Neuronal stem cell (in vitro differentiated cells): ENCODE measurements at regions not wholly inside any gene's neighbourhood (a gene's known extent, or its start where the extent isn't known, plus 50 kb on each side); places are given as distances from the start of the nearest gene placed in this dataset.

Experiments
- DNase-seq: peaks from one replicate; pipeline ENCODE4 v3.0.0-alpha.2; 2013; ENCODE audit warnings: low spot score
- H2AFZ ChIP-seq: one replicate; pipeline ENCODE4 v1.6.1; 2013; ENCODE audit warnings: mild to moderate bottlenecking, low read length, inconsistent platforms
- H2AK5ac ChIP-seq: 2 replicates; pipeline ENCODE4 v1.6.1; 2013; ENCODE audit warnings: low read depth, mild to moderate bottlenecking, inconsistent platforms, low read length, moderate library complexity, mixed read lengths
- H2BK120ac ChIP-seq: 2 replicates; pipeline ENCODE4 v1.6.1; 2013; ENCODE audit warnings: low read depth, mild to moderate bottlenecking, inconsistent platforms, low read length, moderate library complexity, mixed read lengths
- H2BK12ac ChIP-seq: one replicate; pipeline ENCODE4 v1.6.1; 2013; ENCODE audit warnings: low read length, inconsistent platforms
- H2BK15ac ChIP-seq: 2 replicates; pipeline ENCODE4 v1.6.1; 2013; ENCODE audit warnings: mild to moderate bottlenecking, low read length, inconsistent platforms, mixed read lengths
- H2BK5ac ChIP-seq: one replicate; pipeline ENCODE4 v1.6.1; 2013; ENCODE audit warnings: inconsistent platforms, mild to moderate bottlenecking, low read length, moderate library complexity
- H3K14ac ChIP-seq: one replicate; pipeline ENCODE4 v1.6.1; 2013; ENCODE audit warnings: low read length, inconsistent platforms
- H3K18ac ChIP-seq: 2 replicates; pipeline ENCODE4 v1.6.1; 2013; ENCODE audit warnings: low read length, inconsistent platforms
- H3K23ac ChIP-seq: 2 replicates; pipeline ENCODE4 v1.6.1; 2013; ENCODE audit warnings: low read depth, mild to moderate bottlenecking, mixed read lengths, low read length, inconsistent platforms; ENCODE audit not compliant: poor library complexity
- H3K27ac ChIP-seq: replicated peaks from 3 replicates; pipeline ENCODE4 v1.5.1; 2013; ENCODE audit warnings: low read length, inconsistent platforms
- H3K27me3 ChIP-seq, 3 experiments: 2 replicates each; pipeline ENCODE4 v1.6.1; 2013; ENCODE audit warnings: low read length in 3 of 3, mild to moderate bottlenecking in 2 of 3, inconsistent platforms in 1 of 3, low read depth in 1 of 3, mixed read lengths in 1 of 3, moderate library complexity in 1 of 3; ENCODE audit not compliant: control insufficient read depth in 3 of 3, insufficient read depth in 3 of 3
- H3K36me3 ChIP-seq, 2 donors: replicated peaks in 1 of 2; 2 replicates each; pipeline ENCODE4 v1.6.1; 2013; ENCODE audit warnings: low read length in 2 of 2; ENCODE audit not compliant: control insufficient read depth in 2 of 2, insufficient read depth in 2 of 2
- H3K4ac ChIP-seq: 2 replicates; pipeline ENCODE4 v1.6.1; 2013; ENCODE audit warnings: inconsistent platforms, mild to moderate bottlenecking, low read length, moderate library complexity
- H3K4me1 ChIP-seq, 2 donors: 1 replicate in 1 of 2; 2 replicates in 1 of 2; pipeline ENCODE4 v1.6.1; 2013; ENCODE audit warnings: low read length in 2 of 2, low read depth in 1 of 2; ENCODE audit not compliant: control insufficient read depth in 2 of 2, insufficient read depth in 1 of 2
- H3K4me2 ChIP-seq: one replicate; pipeline ENCODE4 v1.6.1; 2013; ENCODE audit warnings: mild to moderate bottlenecking, low read length, inconsistent platforms; ENCODE audit not compliant: insufficient read depth, poor library complexity, severe bottlenecking
- H3K4me3 ChIP-seq, 2 donors: 2 replicates each; pipeline ENCODE4 v1.5.1; 2013; ENCODE audit warnings: low read length in 2 of 2, mild to moderate bottlenecking in 2 of 2, inconsistent platforms in 1 of 2, moderate library complexity in 1 of 2
- H3K79me1 ChIP-seq: one replicate; pipeline ENCODE4 v1.6.1; 2013; ENCODE audit warnings: low read depth, mild to moderate bottlenecking, inconsistent platforms, low read length, moderate library complexity
- H3K9ac ChIP-seq: one replicate; pipeline ENCODE4 v1.6.1; 2013; ENCODE audit warnings: mild to moderate bottlenecking, low read depth, low read length, inconsistent platforms; ENCODE audit not compliant: poor library complexity
- H3K9me3 ChIP-seq, 2 donors: replicated peaks in 1 of 2; 2 replicates each; pipeline versions ENCODE3 to v1.6.1; 2013; ENCODE audit warnings: low read length in 2 of 2, mild to moderate bottlenecking in 2 of 2, inconsistent platforms in 1 of 2, low read depth in 1 of 2, mixed read lengths in 1 of 2, moderate library complexity in 1 of 2; ENCODE audit not compliant: control insufficient read depth in 2 of 2, insufficient read depth in 1 of 2
- H4K8ac ChIP-seq: one replicate; pipeline ENCODE4 v1.6.1; 2013; ENCODE audit warnings: low read depth, mild to moderate bottlenecking, inconsistent platforms, low read length, moderate library complexity
- H4K91ac ChIP-seq: one replicate; pipeline ENCODE4 v1.6.1; 2013; ENCODE audit warnings: low read length, low read depth, mild to moderate bottlenecking, inconsistent platforms; ENCODE audit not compliant: poor library complexity
- WGBS, 2 donors: extraction: QIAGEN DNeasy Blood & Tissue Kit; methylation state at CpG; one replicate each; pipeline ENCODE4 v1.1.7; 2013; ENCODE audit warnings: missing lambda C conversion rate in 2 of 2, mixed read lengths in 1 of 2; ENCODE audit not compliant: insufficient read length in 2 of 2, insufficient replicate concordance in 1 of 2; ENCODE audit errors: extremely low coverage in 2 of 2; 5-methylcytosine and 5-hydroxymethylcytosine counted together

- Histone ChIP-seq H2BK5ac (no peak overlapping the region), H2BK120ac (no peak overlapping the region), H2BK12ac (no peak overlapping the region), H3K9ac (no peak overlapping the region), H4K91ac (no peak overlapping the region), H3K4me2 (no peak overlapping the region), H2AK5ac (no peak overlapping the region), H3K23ac (no peak overlapping the region), H3K4me3 (no peak overlapping the region), H4K8ac (no peak overlapping the region), H3K36me3 (no peaks in the 10 kb centered on the region), H3K14ac (no peak overlapping the region), H2AFZ (no peak overlapping the region), H3K9me3 (no peaks in the 10 kb centered on the region), H3K27ac (no peak overlapping the region), H3K4ac (no peak overlapping the region), H2BK15ac (no peak overlapping the region), H3K4me1 (no peaks in the 10 kb centered on the region), H3K79me1 (no peaks in the 10 kb centered on the region), H3K27me3 (no peaks in the 10 kb centered on the region), H3K18ac (no peak overlapping the region)
- DNase-seq: no peak
- no CpG with 5 or more reads among the region's 5 CpGs for WGBS, 2 donors
Observed at GRCh38 chr1:78222225-78222959, 176.6 kb downstream of the GIPC2 start.

GRCh38 chr1:78222960-78223358 is 177.2 kb downstream of the GIPC2 start:
- Histone ChIP-seq H3K36me3 (no peaks in the 10 kb centered on the region), H2AFZ (no peak overlapping the region), H4K8ac (no peak overlapping the region), H3K79me1 (no peaks in the 10 kb centered on the region), H3K4ac (no peak overlapping the region), H2AK5ac (no peak overlapping the region), H3K9ac (no peak overlapping the region), H4K91ac (no peak overlapping the region), H3K9me3 (no peaks in the 10 kb centered on the region), H3K23ac (no peak overlapping the region), H2BK12ac (no peak overlapping the region), H2BK120ac (no peak overlapping the region), H2BK5ac (no peak overlapping the region), H2BK15ac (no peak overlapping the region), H3K27me3 (no peaks in the 10 kb centered on the region), H3K18ac (no peak overlapping the region), H3K27ac (no peak overlapping the region), H3K4me2 (no peak overlapping the region), H3K4me1 (no peaks in the 10 kb centered on the region), H3K14ac (no peak overlapping the region), H3K4me3 (no peak overlapping the region)
- DNase-seq: no peak

GRCh38 chr1:78223417-78224215 is 177.8 kb downstream of the GIPC2 start:
- Histone ChIP-seq H3K27me3 (no peaks in the 10 kb centered on the region), H2BK5ac (no peak overlapping the region), H2AK5ac (no peak overlapping the region), H3K9ac (no peak overlapping the region), H3K4me1 (no peaks in the 10 kb centered on the region), H3K36me3 (no peaks in the 10 kb centered on the region), H3K4me3 (no peak overlapping the region), H3K23ac (no peak overlapping the region), H3K4ac (no peak overlapping the region), H3K79me1 (no peaks in the 10 kb centered on the region), H4K8ac (no peak overlapping the region), H4K91ac (no peak overlapping the region), H2BK12ac (no peak overlapping the region), H3K27ac (no peak overlapping the region), H2BK15ac (no peak overlapping the region), H3K14ac (no peak overlapping the region), H2BK120ac (no peak overlapping the region), H3K9me3 (no peaks in the 10 kb centered on the region), H3K18ac (no peak overlapping the region), H2AFZ (no peak overlapping the region), H3K4me2 (no peak overlapping the region)
- no CpG with 5 or more reads among the region's 6 CpGs for WGBS, 2 donors
- DNase-seq: no peak

GRCh38 chr1:78224246-78224785 is 178.6 kb downstream of the GIPC2 start:
- no peaks in the 10 kb centered on the region for H3K27me3 ChIP-seq
- no peaks in the 10 kb centered on the region for H3K36me3 ChIP-seq
- H2BK120ac ChIP-seq: no peak overlapping the region
- H4K91ac ChIP-seq: no peak overlapping the region
- no peak overlapping the region for H2AK5ac ChIP-seq
- H3K9ac ChIP-seq: no peak overlapping the region
- no peak overlapping the region for H3K27ac ChIP-seq
- no peak overlapping the region for H3K23ac ChIP-seq
- H3K4ac ChIP-seq: no peak overlapping the region
- no peak overlapping the region for H2AFZ ChIP-seq
- H3K9me3 ChIP-seq: no peaks in the 10 kb centered on the region
- H3K18ac ChIP-seq: no peak overlapping the region
- H2BK5ac ChIP-seq: no peak overlapping the region
- no peak overlapping the region for H3K14ac ChIP-seq
- H2BK15ac ChIP-seq: no peak overlapping the region
- H2BK12ac ChIP-seq: no peak overlapping the region
- H3K79me1 ChIP-seq: no peaks in the 10 kb centered on the region
- H3K4me1 ChIP-seq: no peaks in the 10 kb centered on the region
- no peak for DNase-seq
- H3K4me3 ChIP-seq: no peak overlapping the region
- H3K4me2 ChIP-seq: no peak overlapping the region
- no peak overlapping the region for H4K8ac ChIP-seq
